ENCODE measurements at regions not wholly inside any gene's neighbourhood (a gene's known extent, or its start where the extent isn't known, plus 50 kb on each side); places are given as distances from the start of the nearest gene placed in this dataset.

DNA sequence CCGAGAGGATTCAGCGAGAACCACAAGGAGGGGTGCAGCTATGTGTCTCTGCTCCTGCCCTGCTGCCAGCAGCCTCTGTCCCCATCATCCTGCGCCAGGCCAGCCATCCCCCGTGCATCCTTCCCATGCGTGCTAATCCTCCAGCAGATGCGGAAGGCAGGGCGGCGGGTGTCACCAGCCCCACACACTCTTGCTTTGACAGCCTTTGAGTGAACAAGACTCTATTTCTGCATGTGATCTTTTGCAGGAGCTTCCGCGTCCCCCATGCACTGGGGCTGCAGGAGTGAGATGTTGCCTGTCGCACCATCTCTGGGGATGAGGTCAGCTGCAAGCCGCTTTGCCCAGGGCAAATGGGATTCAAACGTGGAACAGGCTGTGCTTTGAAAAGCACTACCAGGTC, 58.0 kb upstream of the OLFM1 start (continued):
- TF ChIP-seq, protein P1, sequence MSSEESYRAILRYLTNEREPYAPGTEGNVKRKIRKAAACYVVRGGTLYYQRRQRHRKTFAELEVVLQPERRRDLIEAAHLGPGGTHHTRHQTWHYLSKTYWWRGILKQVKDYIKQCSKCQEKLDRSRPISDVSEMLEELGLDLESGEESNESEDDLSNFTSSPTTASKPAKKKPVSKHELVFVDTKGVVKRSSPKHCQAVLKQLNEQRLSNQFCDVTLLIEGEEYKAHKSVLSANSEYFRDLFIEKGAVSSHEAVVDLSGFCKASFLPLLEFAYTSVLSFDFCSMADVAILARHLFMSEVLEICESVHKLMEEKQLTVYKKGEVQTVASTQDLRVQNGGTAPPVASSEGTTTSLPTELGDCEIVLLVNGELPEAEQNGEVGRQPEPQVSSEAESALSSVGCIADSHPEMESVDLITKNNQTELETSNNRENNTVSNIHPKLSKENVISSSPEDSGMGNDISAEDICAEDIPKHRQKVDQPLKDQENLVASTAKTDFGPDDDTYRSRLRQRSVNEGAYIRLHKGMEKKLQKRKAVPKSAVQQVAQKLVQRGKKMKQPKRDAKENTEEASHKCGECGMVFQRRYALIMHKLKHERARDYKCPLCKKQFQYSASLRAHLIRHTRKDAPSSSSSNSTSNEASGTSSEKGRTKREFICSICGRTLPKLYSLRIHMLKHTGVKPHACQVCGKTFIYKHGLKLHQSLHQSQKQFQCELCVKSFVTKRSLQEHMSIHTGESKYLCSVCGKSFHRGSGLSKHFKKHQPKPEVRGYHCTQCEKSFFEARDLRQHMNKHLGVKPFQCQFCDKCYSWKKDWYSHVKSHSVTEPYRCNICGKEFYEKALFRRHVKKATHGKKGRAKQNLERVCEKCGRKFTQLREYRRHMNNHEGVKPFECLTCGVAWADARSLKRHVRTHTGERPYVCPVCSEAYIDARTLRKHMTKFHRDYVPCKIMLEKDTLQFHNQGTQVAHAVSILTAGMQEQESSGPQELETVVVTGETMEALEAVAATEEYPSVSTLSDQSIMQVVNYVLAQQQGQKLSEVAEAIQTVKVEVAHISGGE (CRISPR knock-in tag; IDR thresholded peaks at IDR 0.05), result no peak
- TF ChIP-seq SPI1 (IDR thresholded peaks at IDR 0.05; ENCODE audit: borderline replicate concordance, insufficient read depth, low read depth, low read length) (no peak), MTA3 (IDR thresholded peaks at IDR 0.05; ENCODE audit: borderline replicate concordance, low read length) (no peak), RBBP5 (conservative IDR thresholded peaks at IDR 0.05) (no peak), TARDBP (IDR thresholded peaks at IDR 0.05; ENCODE audit: borderline replicate concordance) (no peak), NFXL1 (IDR thresholded peaks at IDR 0.05; ENCODE audit: borderline replicate concordance) (no peak), RFX5 (IDR thresholded peaks at IDR 0.05; ENCODE audit: low read depth, low read length) (no peak)
- TF ChIP-seq, protein P2, sequence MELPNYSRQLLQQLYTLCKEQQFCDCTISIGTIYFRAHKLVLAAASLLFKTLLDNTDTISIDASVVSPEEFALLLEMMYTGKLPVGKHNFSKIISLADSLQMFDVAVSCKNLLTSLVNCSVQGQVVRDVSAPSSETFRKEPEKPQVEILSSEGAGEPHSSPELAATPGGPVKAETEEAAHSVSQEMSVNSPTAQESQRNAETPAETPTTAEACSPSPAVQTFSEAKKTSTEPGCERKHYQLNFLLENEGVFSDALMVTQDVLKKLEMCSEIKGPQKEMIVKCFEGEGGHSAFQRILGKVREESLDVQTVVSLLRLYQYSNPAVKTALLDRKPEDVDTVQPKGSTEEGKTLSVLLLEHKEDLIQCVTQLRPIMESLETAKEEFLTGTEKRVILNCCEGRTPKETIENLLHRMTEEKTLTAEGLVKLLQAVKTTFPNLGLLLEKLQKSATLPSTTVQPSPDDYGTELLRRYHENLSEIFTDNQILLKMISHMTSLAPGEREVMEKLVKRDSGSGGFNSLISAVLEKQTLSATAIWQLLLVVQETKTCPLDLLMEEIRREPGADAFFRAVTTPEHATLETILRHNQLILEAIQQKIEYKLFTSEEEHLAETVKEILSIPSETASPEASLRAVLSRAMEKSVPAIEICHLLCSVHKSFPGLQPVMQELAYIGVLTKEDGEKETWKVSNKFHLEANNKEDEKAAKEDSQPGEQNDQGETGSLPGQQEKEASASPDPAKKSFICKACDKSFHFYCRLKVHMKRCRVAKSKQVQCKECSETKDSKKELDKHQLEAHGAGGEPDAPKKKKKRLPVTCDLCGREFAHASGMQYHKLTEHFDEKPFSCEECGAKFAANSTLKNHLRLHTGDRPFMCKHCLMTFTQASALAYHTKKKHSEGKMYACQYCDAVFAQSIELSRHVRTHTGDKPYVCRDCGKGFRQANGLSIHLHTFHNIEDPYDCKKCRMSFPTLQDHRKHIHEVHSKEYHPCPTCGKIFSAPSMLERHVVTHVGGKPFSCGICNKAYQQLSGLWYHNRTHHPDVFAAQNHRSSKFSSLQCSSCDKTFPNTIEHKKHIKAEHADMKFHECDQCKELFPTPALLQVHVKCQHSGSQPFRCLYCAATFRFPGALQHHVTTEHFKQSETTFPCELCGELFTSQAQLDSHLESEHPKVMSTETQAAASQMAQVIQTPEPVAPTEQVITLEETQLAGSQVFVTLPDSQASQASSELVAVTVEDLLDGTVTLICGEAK (IDR thresholded peaks at IDR 0.05; ENCODE audit: borderline replicate concordance), result no peak
